ENCODE measurements at regions not wholly inside any gene's neighbourhood (a gene's known extent, or its start where the extent isn't known, plus 50 kb on each side); places are given as distances from the start of the nearest gene placed in this dataset.

DNA sequence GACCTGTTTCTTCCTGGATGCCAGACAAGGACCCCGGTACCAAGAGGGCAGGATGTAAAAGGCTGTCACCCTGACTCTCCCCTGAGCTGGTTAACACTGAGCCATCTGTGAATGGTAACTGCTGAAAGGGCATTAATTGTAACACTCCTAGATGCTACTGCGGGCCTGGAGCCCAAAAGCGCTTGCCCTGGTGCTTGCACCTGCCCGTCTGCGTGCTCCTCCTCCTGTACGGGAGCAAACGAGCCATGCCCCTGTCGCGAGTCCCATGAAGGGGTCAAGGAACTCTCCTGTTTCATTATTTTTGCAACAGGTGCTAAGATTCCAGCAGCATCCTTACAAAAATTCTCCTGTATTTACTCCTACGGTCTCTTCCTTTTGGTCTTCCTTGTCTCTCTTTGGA, 140.0 kb upstream of the LAMA2 start:
- Histone ChIP-seq H3K9ac (ENCODE audit: control insufficient read depth, insufficient read depth, low read length) (no peak overlapping the region), H3K27ac (ENCODE audit: control insufficient read depth, insufficient read depth) (no peak overlapping the region), H3K4me3 (no peak overlapping the region), H3K36me3 (ENCODE audit: control insufficient read depth in 2 of 2, insufficient read depth in 2 of 2, low read length in 1 of 2) (no peaks in the 10 kb centered on the region), H3K4me2 (ENCODE audit: control insufficient read depth, insufficient read depth) (no peak overlapping the region), H3K27me3 (replicated peaks in 1 of 2; ENCODE audit: control insufficient read depth in 2 of 2, insufficient read depth in 2 of 2, low read length in 1 of 2) (no peaks in the 10 kb centered on the region), H3K79me2 (ENCODE audit: control insufficient read depth, insufficient read depth, low read length) (no peaks in the 10 kb centered on the region), H3K4me1 (ENCODE audit: control insufficient read depth, insufficient read depth, low read length) (no peaks in the 10 kb centered on the region), H3K9me3 (replicated peaks; ENCODE audit: control insufficient read depth, insufficient read depth, low read length) (no peaks in the 10 kb centered on the region), H4K20me1 (ENCODE audit: control insufficient read depth, insufficient read depth) (no peaks in the 10 kb centered on the region), H2AFZ (ENCODE audit: control insufficient read depth, low read depth, low read length) (no peak overlapping the region)
- DNase-seq (ENCODE audit: low read depth, low spot score) (no peak), ATAC-seq (no peak), FAIRE-seq (no peak)
- CTCF ChIA-PET, result interaction anchor here (0.5 to 0.7 kb wide), 2 partner anchors 44 to 415 kb away, joined by 3 read pairs; no protein-coding TSS in a partner anchor
- SMC1A ChIA-PET (ENCODE audit: uncharacterized antibody, unreplicated experiment), result interaction anchor here (1.2 kb wide), 1 partner anchor 8 kb away, joined by 4 read pairs; no protein-coding TSS in a partner anchor
- RAD21 ChIA-PET (ENCODE audit: unreplicated experiment), result no interaction called here
- intact Hi-C loops (cut with micrococcal nuclease; ENCODE audit: unreplicated experiment) (no loop called here), in situ Hi-C loops (cut with MboI) (no loop called here)
- POLR2A ChIA-PET, result no interaction called here
- TF ChIP-seq, protein P1, sequence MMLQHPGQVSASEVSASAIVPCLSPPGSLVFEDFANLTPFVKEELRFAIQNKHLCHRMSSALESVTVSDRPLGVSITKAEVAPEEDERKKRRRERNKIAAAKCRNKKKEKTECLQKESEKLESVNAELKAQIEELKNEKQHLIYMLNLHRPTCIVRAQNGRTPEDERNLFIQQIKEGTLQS (IDR thresholded peaks at IDR 0.05; ENCODE audit: borderline replicate concordance, extremely low read depth, low read depth, low read length), result no peak
- TF ChIP-seq, protein P2, sequence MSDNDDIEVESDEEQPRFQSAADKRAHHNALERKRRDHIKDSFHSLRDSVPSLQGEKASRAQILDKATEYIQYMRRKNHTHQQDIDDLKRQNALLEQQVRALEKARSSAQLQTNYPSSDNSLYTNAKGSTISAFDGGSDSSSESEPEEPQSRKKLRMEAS (IDR thresholded peaks at IDR 0.05; ENCODE audit: low read depth, low read length), result no peak
- TF ChIP-seq ATF7 (IDR thresholded peaks at IDR 0.05; ENCODE audit: low read depth) (no peak), JUND (IDR thresholded peaks at IDR 0.05; ENCODE audit: low read depth, low read length) (no peak), CREM (IDR thresholded peaks at IDR 0.05; ENCODE audit: low read depth) (no peak), JUNB (IDR thresholded peaks at IDR 0.05) (no peak), TCF12 (IDR thresholded peaks at IDR 0.05; ENCODE audit: low read depth, low read length) (no peak), ZZZ3 (IDR thresholded peaks at IDR 0.05; ENCODE audit: control insufficient read depth, insufficient read length, low read depth) (no peak)
- TF ChIP-seq, protein P3, sequence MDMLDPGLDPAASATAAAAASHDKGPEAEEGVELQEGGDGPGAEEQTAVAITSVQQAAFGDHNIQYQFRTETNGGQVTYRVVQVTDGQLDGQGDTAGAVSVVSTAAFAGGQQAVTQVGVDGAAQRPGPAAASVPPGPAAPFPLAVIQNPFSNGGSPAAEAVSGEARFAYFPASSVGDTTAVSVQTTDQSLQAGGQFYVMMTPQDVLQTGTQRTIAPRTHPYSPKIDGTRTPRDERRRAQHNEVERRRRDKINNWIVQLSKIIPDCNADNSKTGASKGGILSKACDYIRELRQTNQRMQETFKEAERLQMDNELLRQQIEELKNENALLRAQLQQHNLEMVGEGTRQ (IDR thresholded peaks at IDR 0.05; ENCODE audit: borderline replicate concordance, low read depth, low read length), result no peak
- TF ChIP-seq, protein P4, sequence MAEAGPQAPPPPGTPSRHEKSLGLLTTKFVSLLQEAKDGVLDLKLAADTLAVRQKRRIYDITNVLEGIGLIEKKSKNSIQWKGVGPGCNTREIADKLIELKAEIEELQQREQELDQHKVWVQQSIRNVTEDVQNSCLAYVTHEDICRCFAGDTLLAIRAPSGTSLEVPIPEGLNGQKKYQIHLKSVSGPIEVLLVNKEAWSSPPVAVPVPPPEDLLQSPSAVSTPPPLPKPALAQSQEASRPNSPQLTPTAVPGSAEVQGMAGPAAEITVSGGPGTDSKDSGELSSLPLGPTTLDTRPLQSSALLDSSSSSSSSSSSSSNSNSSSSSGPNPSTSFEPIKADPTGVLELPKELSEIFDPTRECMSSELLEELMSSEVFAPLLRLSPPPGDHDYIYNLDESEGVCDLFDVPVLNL (IDR thresholded peaks at IDR 0.05; ENCODE audit: low read depth, low read length), result no peak
- TF ChIP-seq, protein P5, sequence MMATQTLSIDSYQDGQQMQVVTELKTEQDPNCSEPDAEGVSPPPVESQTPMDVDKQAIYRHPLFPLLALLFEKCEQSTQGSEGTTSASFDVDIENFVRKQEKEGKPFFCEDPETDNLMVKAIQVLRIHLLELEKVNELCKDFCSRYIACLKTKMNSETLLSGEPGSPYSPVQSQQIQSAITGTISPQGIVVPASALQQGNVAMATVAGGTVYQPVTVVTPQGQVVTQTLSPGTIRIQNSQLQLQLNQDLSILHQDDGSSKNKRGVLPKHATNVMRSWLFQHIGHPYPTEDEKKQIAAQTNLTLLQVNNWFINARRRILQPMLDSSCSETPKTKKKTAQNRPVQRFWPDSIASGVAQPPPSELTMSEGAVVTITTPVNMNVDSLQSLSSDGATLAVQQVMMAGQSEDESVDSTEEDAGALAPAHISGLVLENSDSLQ (IDR thresholded peaks at IDR 0.05), result no peak
- 64% methylated on average over 10 of the region's 10 CpGs for WGBS (ENCODE audit: insufficient coverage, insufficient replicate concordance, low lambda C conversion rate, missing lambda C conversion rate)
- no TSS peak for BruUV-seq (replicated peaks)

Data from GM12878 (cell line).